RWPE1 (cell line): ENCODE measurements at regions not wholly inside any gene's neighbourhood (a gene's known extent, or its start where the extent isn't known, plus 50 kb on each side); places are given as distances from the start of the nearest gene placed in this dataset.
A peak's percentile ranks its signal among the peaks of the same experiment; 100 is the strongest.

Experiments
- CTCF ChIA-PET: fragments of 350-600 bp; sonication (Branson Sonifier 250); formaldehyde crosslinking; extraction: SDS; loops from one replicate; lab custom pipeline; 2021; lab: Yijun Ruan, JAX
- POLR2A ChIA-PET: fragments of 400-600 bp; formaldehyde crosslinking; extraction: SDS; loops from one replicate; lab custom pipeline; 2020; ENCODE audit warnings: antibody characterized with exemption; ENCODE audit not compliant: low non-redundant PET; lab: Yijun Ruan, JAX
- DNase-seq: peaks from one replicate; pipeline ENCODE4 v3.0.0; 2012; ENCODE audit warnings: low spot score
- H3K27ac ChIP-seq: fragments of 450-650 bp; 2 replicates; pipeline ENCODE4 v1.5.1; 2017
- CTCF ChIP-seq: fragments of 450-650 bp; conservative IDR thresholded peaks from 2 replicates; pipeline ENCODE4 v1.5.1; 2017; ENCODE audit warnings: low read depth, mild to moderate bottlenecking

- POLR2A ChIA-PET, result no interaction called here
- TF ChIP-seq CTCF, result no peak
- CTCF ChIA-PET, result interaction anchor here (0.6 kb wide), 1 partner anchor 1176 kb away, joined by 3 read pairs; no protein-coding TSS in a partner anchor
- no peak for DNase-seq
- no peak overlapping the region for H3K27ac ChIP-seq
Measured at GRCh38 chr5:60352992-60353599, 346.9 kb downstream of the DEPDC1B start.

- CTCF ChIA-PET, result no interaction called here
Measured at GRCh38 chr5:60350794-60351193, 349.2 kb downstream of the DEPDC1B start.

GRCh38 chr5:60349891-60350415 is 350.0 kb downstream of the DEPDC1B start:
- ChIA-PET CTCF (no interaction called here), POLR2A (interaction anchor here (0.6 kb wide), 1 partner anchor 10 kb away, joined by 3 read pairs; no protein-coding TSS in a partner anchor)
- DNase-seq, result no peak
- H3K27ac ChIP-seq, result no peak overlapping the region
- TF ChIP-seq CTCF, result no peak

More at GRCh38 chr5:60350794-60351193, 349.2 kb downstream of the DEPDC1B start:
- POLR2A ChIA-PET, result no interaction called here
- H3K27ac ChIP-seq, result no peak overlapping the region
- TF ChIP-seq CTCF, result no peak
- DNase-seq, result no peak

- no peak for TF ChIP-seq CTCF
- peak; percentile 22 for DNase-seq
- no peak overlapping the region for H3K27ac ChIP-seq
- ChIA-PET POLR2A (no interaction called here), CTCF (interaction anchor here (0.7 kb wide), 1 partner anchor 79 kb away, joined by 3 read pairs; no protein-coding TSS in a partner anchor)
Measured at GRCh38 chr5:60346393-60346792, 353.6 kb downstream of the DEPDC1B start.

- TF ChIP-seq CTCF, result no peak
- ChIA-PET POLR2A (no interaction called here), CTCF (no interaction called here)
- no peak overlapping the region for H3K27ac ChIP-seq
- no peak for DNase-seq
Measured at GRCh38 chr5:60343102-60343501, 356.9 kb downstream of the DEPDC1B start.

GRCh38 chr5:60340965-60341471 is 358.9 kb downstream of the DEPDC1B start:
- POLR2A ChIA-PET, result no interaction called here
- no peak for TF ChIP-seq CTCF
- CTCF ChIA-PET, result interaction anchor here (0.6 to 0.9 kb wide), 3 partner anchors 132 to 349 kb away, joined by 4 to 5 read pairs (median 5); no protein-coding TSS in a partner anchor
- no peak for DNase-seq
- H3K27ac ChIP-seq, result no peak overlapping the region
